ENCODE measurements at regions not wholly inside any gene's neighbourhood (a gene's known extent, or its start where the extent isn't known, plus 50 kb on each side); places are given as distances from the start of the nearest gene placed in this dataset.
"Not testable (repeated sequence)": the region's sequence is repeated elsewhere in the genome, so short reads cannot be mapped to it uniquely, and the experiment has no call there.

GRCh38 chr1:9441451-9442133 is 97.7 kb upstream of the SLC25A33 start:
- TF ChIP-seq CTCF (IDR thresholded peaks at IDR 0.05), result no peak
- H3K27ac ChIP-seq, result peak overlapping the region; percentile 58 to 80
- no peak overlapping the region for H3K4me3 ChIP-seq
- no peak for DNase-seq (ENCODE audit: low spot score)

GRCh38 chr1:9442278-9442846 is 96.9 kb upstream of the SLC25A33 start:
- DNase-seq (ENCODE audit: low spot score), result no peak
- H3K4me3 ChIP-seq, result no peak overlapping the region
- TF ChIP-seq CTCF (IDR thresholded peaks at IDR 0.05), result no peak
- peak overlapping the region; percentile 58 to 80 for H3K27ac ChIP-seq

- no peak for TF ChIP-seq CTCF (IDR thresholded peaks at IDR 0.05)
- no peak overlapping the region for H3K4me3 ChIP-seq
- H3K27ac ChIP-seq, result peak overlapping the region in 1 of 2 donors; percentile 33
- DNase-seq (ENCODE audit: low spot score), result no peak
Observed at GRCh38 chr1:9442986-9443385, 96.3 kb upstream of the SLC25A33 start.

GRCh38 chr1:9443913-9444445 is 95.3 kb upstream of the SLC25A33 start:
- Histone ChIP-seq H3K4me3 (no peak overlapping the region), H3K27ac (peak overlapping the region in 1 of 2 donors; percentile 30)
- no peak for TF ChIP-seq CTCF (IDR thresholded peaks at IDR 0.05)
- no peak for DNase-seq (ENCODE audit: low spot score)

- no peak for DNase-seq (ENCODE audit: low spot score)
- Histone ChIP-seq H3K27ac (peak overlapping the region in 1 of 2 donors; percentile 30), H3K4me3 (no peak overlapping the region)
- no peak for TF ChIP-seq CTCF (IDR thresholded peaks at IDR 0.05)
Observed at GRCh38 chr1:9444532-9444931, 94.7 kb upstream of the SLC25A33 start.

GRCh38 chr1:9445081-9445480 is 94.2 kb upstream of the SLC25A33 start:
- H3K4me3 ChIP-seq; DNase-seq (ENCODE audit: low spot score); H3K27ac ChIP-seq: not testable (repeated sequence)

GRCh38 chr1:9447215-9447960 is 91.9 kb upstream of the SLC25A33 start:
- Histone ChIP-seq H3K4me3 (no peak overlapping the region), H3K27ac (peak overlapping the region in 1 of 2 donors; percentile 71)
- no peak for TF ChIP-seq CTCF (IDR thresholded peaks at IDR 0.05)
- DNase-seq (ENCODE audit: low spot score), result no peak

Measured in coronary artery (tissue), 2 donors.